HL-60/S4 treated with retinoic acid at 250 ng/mL for 4 days and 3 days (cell line): ENCODE measurements at regions not wholly inside any gene's neighbourhood (a gene's known extent, or its start where the extent isn't known, plus 50 kb on each side); places are given as distances from the start of the nearest gene placed in this dataset.
"Not testable (repeated sequence)": the region's sequence is repeated elsewhere in the genome, so short reads cannot be mapped to it uniquely, and the experiment has no call there.

Experiments used
- in situ Hi-C: fragments of 300-500 bp; cut with MboI; formaldehyde crosslinking; loops from 2 replicates; pipeline ENCODE4 v1.7.0; 2022; ENCODE audit warnings: low sequenced_read_pairs

DNA sequence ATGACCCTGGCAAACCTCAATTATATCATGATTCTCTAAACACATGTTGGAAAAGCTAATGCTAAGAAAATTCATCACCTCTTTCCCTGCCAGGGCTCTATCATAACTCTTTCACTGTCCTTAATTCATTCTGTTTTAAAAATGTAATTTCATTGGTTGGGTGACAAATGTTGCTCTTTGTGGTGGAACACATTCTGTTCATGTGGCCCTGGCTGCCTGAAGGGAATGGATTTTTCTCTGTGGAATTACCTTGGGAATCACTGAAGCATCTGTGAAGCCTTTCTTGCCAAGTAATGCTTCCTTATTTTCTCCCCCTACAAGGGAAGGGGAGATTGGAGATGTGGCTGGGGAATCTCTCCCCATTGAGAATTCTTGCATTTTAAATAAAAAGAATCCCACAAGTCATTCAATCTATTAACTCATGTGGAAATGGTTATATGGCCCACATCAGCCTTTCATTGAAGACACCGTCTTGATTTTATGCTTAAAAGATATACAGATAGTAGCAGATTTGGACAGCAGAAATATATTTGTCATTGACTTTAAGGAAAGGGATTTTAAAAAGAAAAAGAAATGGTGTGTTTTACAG lies 201.8 kb upstream of the NMUR2 start:
- in situ Hi-C loops = no loop called here

DNA sequence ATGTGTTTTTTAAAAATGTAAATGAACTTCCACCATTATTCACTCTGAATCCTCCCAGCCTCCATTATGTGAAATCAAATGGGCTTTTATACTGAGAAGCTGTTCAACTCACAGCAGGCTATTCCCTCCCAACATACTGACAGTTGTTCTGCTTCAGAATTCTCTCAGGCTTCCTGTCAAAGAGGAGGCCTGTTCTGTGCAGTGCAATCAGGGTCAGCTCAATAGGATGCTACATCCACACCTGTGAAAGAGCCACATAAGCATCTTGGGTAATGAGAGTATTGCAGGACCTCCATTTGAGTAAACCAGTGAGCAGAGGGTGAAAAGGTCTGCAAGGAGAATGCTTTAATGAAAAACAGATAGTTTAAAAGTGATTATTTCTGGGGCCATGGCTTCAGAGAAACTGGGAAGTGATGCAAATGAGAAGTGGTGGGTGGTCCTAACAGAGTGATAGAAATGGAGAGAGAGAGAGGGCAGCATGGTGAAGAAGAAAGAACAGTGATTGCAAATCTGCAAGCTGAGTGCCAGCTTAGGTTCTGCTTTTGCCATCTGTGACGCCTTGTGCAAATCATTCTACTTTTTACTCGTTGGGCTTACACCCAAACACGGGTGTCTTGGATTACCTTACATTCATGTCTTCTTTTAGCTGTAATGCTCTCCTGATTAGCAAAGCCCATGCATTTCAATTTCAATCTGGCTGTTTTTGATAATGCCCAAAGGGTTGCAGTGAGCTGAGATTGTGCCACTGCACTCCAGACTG lies 202.5 kb upstream of the NMUR2 start:
- in situ Hi-C loops = no loop called here

DNA sequence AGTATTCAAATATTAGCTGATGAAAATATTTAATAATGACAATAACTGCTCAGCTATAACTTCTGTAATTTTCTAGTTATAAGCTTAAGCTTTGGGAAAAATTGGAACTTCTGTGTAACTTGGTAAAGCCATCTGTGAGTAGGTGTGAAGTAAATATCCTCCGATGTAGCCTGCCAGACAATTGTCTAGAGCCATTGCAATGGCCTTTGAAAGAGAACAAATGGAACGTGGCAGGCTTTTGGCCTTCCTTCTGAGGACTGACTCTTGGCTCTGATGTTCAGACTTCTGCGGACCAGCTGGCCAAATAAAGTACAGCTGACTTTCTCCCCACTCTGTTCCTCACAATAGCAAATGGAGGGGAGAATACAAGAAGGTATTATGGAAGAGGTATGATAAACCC lies 203.4 kb upstream of the NMUR2 start:
- in situ Hi-C loops = no loop called here

DNA sequence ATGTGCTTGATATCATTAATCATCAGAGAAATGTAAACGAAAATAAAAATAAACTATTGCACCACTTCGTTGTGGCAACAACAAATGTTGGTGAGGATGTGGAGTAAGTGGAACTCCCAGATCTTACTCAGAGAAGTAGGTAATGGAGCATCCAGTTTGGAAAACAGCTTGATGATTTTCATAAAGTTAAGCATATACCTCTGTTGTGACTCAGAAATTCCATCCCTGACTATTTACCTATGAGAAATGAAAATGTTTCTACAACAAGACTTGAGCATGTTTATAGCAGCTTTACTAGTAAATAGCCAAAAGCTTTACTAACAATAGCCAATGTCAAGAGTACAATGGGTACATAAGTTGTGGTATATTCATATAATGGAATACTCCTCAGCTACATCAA lies 214.7 kb upstream of the NMUR2 start:
- in situ Hi-C loops = no loop called here

DNA sequence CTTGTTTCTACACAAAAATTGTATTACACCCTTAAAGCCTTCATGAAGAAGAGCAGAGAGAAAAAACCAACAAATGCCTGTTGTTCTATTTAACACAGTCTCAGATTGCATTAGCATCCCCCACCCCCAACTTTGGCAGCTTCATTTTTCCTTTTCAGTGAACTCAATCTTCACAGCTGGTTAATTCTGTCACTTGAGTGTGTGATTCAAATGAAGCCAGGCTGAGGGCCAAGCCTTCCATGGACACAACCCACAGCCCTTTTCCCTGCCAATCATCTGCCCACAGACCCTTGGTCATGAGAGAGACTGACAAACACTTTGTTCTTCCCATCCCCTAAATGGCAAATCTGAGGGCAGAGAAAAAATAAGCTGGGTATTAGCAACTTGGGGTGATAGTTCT lies 217.5 kb upstream of the NMUR2 start:
- in situ Hi-C loops = no loop called here

DNA sequence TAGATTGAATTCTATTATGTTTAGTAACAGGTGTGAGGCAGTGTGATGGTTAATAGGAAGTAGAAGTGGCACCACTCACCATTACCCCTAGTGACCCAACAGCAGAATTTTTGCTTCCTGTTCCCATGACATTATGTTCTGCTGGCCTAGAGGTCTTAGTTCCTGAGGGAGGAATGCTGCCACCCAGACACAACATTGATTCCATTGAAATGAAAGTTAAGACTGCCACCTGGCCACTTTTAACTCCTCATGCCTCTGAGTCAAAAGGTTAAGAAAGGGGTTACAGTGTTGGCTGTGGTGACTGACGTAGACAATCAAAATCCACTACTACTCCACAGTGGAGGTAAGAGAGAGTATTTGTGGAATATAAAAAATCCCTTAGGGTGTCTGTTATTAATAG lies 218.9 kb upstream of the NMUR2 start:
- in situ Hi-C loops = no loop called here

DNA sequence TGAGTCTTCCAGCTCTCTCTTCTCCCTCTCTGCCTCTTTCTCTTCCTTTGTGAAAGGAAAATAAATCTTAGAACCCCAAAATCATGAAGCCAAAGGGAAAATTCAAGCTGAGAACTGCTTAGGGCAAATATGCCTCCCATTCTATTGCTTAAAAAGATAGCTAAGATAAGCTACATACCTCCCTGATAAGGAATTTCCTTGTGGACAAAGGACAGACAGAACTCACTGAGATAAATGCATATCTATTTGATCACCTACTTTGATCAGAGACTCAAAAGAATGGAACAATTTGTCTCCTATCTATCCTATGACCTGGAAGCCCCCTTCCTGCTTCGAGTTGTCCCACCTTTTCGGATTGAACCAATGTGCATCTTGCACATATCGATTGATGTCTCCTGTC lies 220.6 kb upstream of the NMUR2 start:
- in situ Hi-C loops = no loop called here

DNA sequence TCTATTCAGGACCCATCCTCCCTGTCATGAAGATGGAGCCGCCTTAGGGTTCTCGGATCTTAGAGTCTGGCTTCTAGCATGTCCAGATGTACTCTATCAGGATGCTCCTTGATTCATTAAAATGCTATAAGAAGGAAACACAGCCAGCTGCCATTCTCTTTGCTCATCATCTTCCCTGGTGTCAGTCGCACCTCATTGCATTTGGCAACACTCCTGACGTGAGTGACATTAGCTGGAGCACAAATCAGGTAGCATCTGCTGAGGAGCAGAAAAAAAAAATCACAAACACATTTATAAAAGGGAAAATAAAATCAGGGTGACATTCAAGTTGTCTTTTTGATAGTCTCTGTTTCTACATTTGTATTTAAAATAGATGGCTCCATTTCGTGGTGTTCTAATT lies 226.1 kb upstream of the NMUR2 start:
- in situ Hi-C loops = no loop called here

DNA sequence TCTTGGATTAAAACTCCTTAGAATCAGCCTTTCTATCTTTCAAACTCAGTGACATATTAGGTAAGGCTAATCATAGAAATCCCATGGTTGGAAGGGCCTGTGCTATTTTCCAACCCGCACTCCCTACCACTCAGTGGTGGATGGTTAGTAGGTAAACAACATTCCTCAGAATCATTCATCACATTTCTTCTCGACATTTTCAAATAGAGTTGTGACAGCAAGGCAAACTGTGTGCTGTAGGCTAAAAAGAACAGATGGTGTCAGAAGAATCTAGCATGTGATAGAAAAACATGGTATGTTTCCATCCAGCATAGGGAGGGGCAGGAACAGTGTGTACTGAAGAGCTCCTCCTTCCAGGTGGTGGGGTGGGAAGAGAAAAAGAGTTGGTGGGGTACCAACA lies 227.3 kb upstream of the NMUR2 start:
- in situ Hi-C loops = no loop called here

DNA sequence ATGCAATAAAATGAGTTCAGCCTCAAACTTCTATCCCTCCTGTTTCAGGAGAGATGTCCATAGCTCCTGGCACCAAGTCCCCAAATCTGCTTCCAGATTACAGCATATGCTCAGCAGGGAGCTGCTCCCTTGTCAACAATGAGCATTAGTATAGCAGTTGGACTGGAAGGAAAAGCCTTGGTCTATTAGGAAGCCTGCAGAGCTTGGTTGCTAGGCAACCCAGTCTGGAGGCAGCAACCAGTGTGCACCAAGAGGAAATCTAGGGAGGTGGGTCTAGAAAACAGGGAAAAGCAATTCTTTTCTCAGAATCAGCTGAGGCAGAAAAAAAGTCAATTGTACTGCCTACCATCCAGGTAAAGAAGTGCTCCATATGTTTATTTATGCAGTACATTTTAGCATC lies 229.5 kb upstream of the NMUR2 start:
- in situ Hi-C loops = no loop called here

DNA sequence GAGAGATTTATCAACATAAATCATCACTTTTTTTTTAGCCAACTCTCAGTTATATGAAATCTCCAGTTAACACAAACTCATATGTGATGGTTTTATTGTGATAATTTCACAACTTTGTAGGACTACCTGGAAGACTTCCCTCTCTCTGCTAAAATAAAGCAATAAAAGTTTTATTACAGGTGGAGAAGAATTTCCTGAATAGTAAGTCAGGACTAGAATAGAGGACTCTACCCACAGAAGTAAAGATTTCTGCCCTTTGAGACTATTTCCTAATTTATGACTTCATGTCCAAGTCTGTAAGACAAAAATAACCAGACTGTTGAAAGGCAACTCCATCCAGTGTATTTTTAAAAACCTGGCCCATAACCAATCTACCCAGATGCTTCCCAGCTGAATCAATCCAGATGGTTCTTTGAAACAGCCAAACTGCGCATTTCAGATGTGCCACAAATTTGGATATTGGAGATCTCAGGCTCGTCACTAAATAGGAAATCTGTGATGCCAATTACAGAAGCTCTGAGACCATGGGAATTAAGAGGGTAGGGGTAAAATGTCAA lies 234.0 kb upstream of the NMUR2 start:
- in situ Hi-C loops = no loop called here

DNA sequence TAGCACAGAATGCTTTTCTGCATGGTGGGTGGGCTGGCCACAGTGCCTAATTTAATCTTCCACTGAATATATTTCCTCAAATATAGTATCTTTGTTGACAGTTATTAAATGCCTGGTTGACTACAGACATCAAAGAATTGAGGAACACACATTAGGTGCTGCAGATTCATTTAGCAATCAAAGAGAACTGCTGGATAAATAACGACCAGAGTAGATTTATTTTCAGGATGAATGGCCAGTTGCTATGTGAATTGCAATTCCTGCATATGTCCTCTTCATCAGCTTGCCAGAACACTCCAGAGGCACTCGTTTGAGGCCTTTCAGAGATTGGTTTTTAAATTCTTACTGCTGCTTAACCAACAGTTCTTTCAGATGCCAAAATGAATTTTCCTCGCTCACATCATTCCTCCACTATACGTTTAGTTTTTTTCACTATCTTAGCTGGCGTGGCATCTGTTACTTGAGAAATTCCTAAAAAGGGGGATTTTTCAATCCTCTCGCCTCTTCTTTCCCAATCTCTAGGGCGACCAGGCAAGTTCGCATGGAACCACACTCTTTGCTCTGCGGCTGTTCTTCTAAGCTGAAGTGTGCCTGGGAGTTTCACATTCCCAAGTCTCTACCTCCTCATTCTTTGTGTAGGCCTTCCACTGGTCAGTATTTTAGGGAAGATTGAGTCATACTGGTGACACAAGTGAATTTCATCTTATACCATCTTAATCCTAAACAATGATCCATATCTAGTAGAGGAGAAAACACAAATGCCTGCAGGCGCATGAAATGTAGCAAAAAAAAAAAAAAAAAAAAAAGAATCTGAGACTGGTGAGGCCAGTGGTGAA lies 237.1 kb upstream of the NMUR2 start:
- in situ Hi-C loops = no loop called here

DNA sequence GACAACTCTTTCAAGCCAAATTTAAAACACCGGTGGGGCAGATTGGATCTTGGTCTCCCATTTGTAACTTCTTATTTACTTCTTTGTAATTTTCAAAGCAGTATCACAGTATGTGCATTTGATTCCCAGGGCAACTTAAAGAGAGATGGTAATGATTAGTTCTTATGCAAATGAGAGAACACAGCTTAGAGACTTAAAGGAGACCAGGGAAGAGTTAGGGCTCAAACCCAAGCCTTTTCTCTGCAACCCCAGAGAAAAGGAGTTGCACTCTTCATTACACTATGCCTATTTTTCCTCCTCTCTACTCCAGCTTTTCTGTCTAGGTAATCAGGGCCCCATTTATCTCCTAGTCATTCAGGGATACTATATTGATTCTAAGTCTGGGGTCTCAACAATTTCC lies 237.8 kb upstream of the NMUR2 start:
- in situ Hi-C loops = no loop called here

DNA sequence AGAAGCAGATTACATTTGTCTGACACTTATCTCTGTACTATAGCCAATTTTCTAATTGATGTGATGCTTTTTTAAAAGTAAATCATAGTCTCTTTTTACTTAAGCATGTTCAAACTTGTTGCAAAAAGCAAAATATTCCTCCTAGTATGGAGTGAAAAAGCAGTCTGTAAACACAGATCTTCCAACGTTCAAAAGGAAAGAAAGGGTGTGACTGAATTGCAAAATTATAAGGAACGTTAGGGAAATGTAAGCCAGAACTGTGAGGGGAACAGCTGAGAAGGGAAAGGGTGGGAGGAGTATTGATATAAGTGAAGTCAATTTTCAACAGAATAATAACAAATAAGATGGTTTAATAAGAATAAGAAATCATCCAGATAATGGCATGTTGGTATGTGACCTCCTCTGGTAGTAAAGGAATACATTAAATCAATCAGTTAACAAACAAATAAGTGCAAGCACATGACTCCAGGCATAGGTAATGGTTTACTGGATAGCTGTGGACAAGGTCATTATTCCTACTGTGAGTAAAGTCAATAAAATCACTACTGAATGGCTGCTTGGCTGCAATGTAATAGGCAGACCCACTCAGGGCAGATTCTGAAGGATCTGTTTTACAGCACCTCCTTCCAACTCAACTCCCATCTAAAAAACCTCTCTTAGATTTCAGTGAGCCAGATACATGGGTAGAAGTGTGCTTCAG lies 239.1 kb upstream of the NMUR2 start:
- in situ Hi-C loops = no loop called here

DNA sequence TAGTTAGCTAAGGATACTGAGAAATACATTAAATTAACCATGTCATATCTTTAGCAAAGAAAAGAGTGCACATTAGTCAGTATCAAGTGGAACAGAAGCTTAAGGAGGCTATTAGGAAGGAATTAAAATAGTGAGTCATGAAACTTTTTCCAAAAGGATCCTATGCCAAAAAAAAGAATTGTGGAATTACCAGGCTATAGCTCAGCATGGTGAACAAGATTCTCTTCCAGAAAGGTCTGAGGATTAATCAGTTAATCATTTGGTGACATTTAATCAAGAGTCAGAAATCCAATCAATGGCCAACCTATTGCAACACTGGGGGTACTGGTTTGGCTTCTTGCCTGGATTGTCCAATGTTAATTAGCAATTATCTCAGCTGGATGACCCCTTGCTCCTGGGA lies 244.5 kb upstream of the NMUR2 start:
- in situ Hi-C loops = no loop called here

DNA sequence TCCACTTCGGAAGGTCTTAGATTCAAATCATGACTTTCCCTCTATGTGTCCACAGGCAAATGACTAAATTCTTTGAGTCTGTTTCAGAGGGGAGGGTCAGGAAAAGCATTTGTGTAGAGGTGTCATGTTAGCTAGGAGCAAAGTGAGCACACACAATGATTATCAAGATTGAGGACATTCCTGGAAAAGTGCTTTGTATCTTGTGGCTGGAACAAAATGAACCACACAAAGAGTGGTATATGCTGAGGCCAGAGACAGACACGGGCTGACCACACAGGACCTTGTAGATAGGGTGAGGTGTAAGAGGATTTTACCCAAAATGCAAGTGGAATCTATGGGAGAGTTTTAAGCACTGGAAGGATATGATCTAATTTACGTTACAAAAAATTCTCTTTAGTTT lies 245.3 kb upstream of the NMUR2 start:
- in situ Hi-C loops = no loop called here

DNA sequence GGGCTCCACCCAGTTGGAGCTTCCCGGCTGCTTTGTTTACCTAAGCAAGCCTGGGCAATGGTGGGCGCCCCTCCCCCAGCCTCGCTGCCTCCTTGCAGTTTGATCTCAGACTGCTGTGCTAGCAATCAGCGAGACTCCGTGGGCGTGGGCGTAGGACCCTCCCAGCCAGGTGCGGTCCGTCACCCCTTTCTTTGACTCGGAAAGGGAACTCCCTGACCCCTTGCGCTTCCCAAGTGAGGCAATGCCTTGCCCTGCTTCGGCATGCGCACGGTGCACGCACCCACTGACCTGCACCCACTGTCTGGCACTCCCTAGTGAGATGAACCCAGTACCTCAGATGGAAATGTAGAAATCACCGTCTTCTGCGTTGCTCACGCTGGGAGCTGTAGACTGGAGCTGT lies 254.4 kb upstream of the NMUR2 start:
- in situ Hi-C loops = not testable (repeated sequence)

DNA sequence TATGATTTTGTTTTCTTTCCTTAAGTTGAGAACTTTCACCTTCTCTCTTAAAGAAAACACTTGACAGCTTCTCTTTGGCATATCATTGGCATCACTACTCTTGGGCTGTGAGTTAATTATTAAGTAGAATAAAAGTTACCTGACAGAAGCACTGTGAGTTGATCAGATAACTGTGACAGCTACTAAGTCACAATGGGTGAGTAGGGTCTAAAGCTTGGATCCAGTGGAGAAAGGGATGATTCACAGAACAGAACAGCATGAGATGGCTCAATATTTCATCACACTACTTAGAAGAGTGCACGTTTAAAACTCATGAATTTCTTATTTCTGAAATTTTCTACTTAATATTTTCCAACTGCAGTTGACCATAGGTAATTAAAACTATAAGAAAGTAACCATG lies 268.5 kb upstream of the NMUR2 start:
- in situ Hi-C loops = no loop called here

DNA sequence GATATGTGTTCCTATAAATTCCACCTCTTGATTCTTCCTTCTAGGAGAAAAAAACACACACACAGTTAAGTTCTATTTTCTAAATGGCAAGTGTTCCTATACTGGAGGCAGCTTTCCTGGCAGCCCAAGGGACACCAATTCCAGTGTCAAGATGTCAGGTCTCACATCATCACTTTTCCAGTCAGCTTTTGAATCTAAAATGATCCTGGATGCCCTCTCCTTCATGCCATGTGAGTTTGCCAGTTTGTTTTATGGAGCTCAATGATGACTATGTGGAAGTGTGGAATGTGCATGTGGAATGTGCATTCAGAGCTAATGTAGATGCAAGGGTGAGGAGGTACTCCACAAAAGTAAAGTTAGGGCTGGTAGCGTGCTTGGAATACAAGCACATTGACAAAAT lies 269.3 kb upstream of the NMUR2 start:
- in situ Hi-C loops = no loop called here

DNA sequence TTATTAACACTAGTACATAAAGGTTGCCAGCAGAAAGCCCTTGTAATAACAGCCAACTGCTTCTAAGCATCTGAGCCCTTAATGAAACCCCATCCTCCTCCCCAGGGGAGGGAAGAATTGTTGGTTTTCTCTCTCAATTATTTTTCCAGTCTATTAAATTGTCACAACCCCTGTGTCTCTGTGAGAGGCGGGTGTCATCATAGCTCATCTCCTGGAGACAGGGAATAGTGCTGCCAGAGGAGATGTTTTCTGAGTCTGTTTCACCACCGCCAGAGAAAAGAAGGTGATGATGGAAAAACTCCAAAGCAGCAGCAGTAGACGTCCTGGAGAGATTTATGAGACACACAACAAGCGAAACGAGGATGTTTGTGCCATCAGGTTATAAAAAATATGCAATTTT lies 271.1 kb upstream of the NMUR2 start:
- in situ Hi-C loops = no loop called here

DNA sequence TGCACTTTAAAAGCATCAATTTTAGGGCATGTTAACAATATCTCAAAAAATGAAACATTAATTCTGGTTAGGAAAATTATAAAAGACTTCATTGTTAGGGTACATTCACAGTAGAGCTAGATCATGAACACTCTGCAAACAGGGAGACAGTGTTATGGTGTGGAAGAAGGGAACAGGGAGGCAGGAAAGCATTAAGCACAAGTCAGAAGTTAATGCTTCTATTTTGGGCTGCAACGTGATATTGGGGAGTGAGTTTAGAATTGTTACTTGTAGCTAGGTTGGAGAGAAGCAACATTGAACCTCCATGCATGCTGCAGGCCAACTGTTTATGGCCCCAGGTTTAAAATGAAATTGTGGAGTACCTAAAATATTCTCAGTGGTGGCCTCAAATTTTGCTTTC lies 278.1 kb upstream of the NMUR2 start:
- in situ Hi-C loops = no loop called here
